CD14-positive monocyte (primary cell): ENCODE measurements at regions not wholly inside any gene's neighbourhood (a gene's known extent, or its start where the extent isn't known, plus 50 kb on each side); places are given as distances from the start of the nearest gene placed in this dataset.

ENCODE experiments used
- DNase-seq, 3 donors: peaks; one replicate each; pipeline ENCODE4 v3.0.0-alpha.2; 2011 to 2022
- H2AFZ ChIP-seq: 2 replicates; pipeline ENCODE4 v1.6.0; 2012; ENCODE audit warnings: mild to moderate bottlenecking, low read depth, low read length, inconsistent platforms; ENCODE audit not compliant: insufficient read depth, poor library complexity, severe bottlenecking
- H3K27ac ChIP-seq, 2 donors: 1 replicate in 1 of 2; 2 replicates in 1 of 2; pipeline ENCODE4 v1.5.1; 2012 to 2013; ENCODE audit warnings: low read length in 2 of 2, control low read depth in 1 of 2, inconsistent platforms in 1 of 2, low read depth in 1 of 2, mild to moderate bottlenecking in 1 of 2
- H3K27me3 ChIP-seq, 2 donors: one replicate each; pipeline versions ENCODE4 v1.6.0 to v1.6.1; 2011 to 2013; ENCODE audit warnings: low read length in 2 of 2; ENCODE audit not compliant: control insufficient read depth in 2 of 2, insufficient read depth in 2 of 2
- H3K36me3 ChIP-seq, 2 donors: replicated peaks in 1 of 2; 1 replicate in 1 of 2; 2 replicates in 1 of 2; pipeline versions ENCODE4 v1.5.1 to v1.6.1; 2012 to 2013; ENCODE audit warnings: low read length in 2 of 2, control low read depth in 1 of 2, inconsistent platforms in 1 of 2, mild to moderate bottlenecking in 1 of 2; ENCODE audit not compliant: insufficient read depth in 2 of 2, control insufficient read depth in 1 of 2
- H3K4me1 ChIP-seq, 2 donors: 1 replicate in 1 of 2; 2 replicates in 1 of 2; pipeline versions ENCODE4 v1.5.1 to v1.6.1; 2012 to 2013; ENCODE audit warnings: low read length in 2 of 2, control low read depth in 1 of 2, inconsistent platforms in 1 of 2, mild to moderate bottlenecking in 1 of 2, moderate library complexity in 1 of 2; ENCODE audit not compliant: insufficient read depth in 2 of 2, control insufficient read depth in 1 of 2
- H3K4me2 ChIP-seq: replicated peaks from 2 replicates; pipeline ENCODE3; 2012; ENCODE audit warnings: low read length, moderate library complexity, mild to moderate bottlenecking; ENCODE audit not compliant: poor library complexity, severe bottlenecking; ENCODE audit errors: extremely low read depth
- H3K4me3 ChIP-seq, 3 experiments: fragments of 200-600 bp in 1 of 3; sonication (generic) in 1 of 3; replicated peaks in 1 of 3; 1 replicate in 2 of 3; 2 replicates in 1 of 3; pipeline ENCODE4 v1.5.1; 2011 to 2013; ENCODE audit warnings: low read length in 3 of 3, mild to moderate bottlenecking in 3 of 3, control low read depth in 2 of 3, low read depth in 2 of 3, inconsistent platforms in 1 of 3, moderate library complexity in 1 of 3
- H3K79me2 ChIP-seq: 2 replicates; pipeline ENCODE4 v1.6.0; 2012; ENCODE audit warnings: mild to moderate bottlenecking, control low read depth, inconsistent platforms, low read length, moderate library complexity; ENCODE audit not compliant: insufficient read depth
- H3K9ac ChIP-seq: 2 replicates; pipeline ENCODE4 v1.6.0; 2017; ENCODE audit warnings: low read length, mild to moderate bottlenecking; ENCODE audit not compliant: insufficient read depth, poor library complexity, severe bottlenecking
- H3K9me3 ChIP-seq, 2 donors: replicated peaks in 1 of 2; 1 replicate in 1 of 2; 2 replicates in 1 of 2; pipeline versions ENCODE4 v1.5.1 to v1.6.1; 2012 to 2013; ENCODE audit warnings: low read length in 2 of 2, control low read depth in 1 of 2; ENCODE audit not compliant: control insufficient read depth in 1 of 2, insufficient read depth in 1 of 2
- H4K20me1 ChIP-seq: 2 replicates; pipeline ENCODE4 v1.6.0; 2012; ENCODE audit warnings: mild to moderate bottlenecking, low read length, control low read depth, moderate library complexity; ENCODE audit not compliant: insufficient read depth
- H3K27ac Mint-ChIP-seq, 7 donors: one replicate each; pipeline ENCODE4 v1.8.0; 2020; ENCODE audit warnings: mild to moderate bottlenecking in 7 of 7, mixed read lengths in 7 of 7, moderate library complexity in 6 of 7, inconsistent platforms in 2 of 7
- H3K27me3 Mint-ChIP-seq, 3 donors: one replicate each; pipeline ENCODE4 v1.8.0; 2021 to 2022; ENCODE audit warnings: low read depth in 3 of 3, mild to moderate bottlenecking in 3 of 3, mixed read lengths in 3 of 3, moderate library complexity in 3 of 3, inconsistent platforms in 1 of 3
- H3K36me3 Mint-ChIP-seq, 2 donors: one replicate each; pipeline ENCODE4 v1.8.0; 2020; ENCODE audit warnings: mixed read lengths in 2 of 2, inconsistent platforms in 1 of 2, mild to moderate bottlenecking in 1 of 2
- H3K4me1 Mint-ChIP-seq: one replicate; pipeline ENCODE4 v1.8.0; 2020; ENCODE audit warnings: mild to moderate bottlenecking, mixed read lengths
- H3K4me3 Mint-ChIP-seq, 2 donors: one replicate each; pipeline ENCODE4 v1.8.0; 2020; ENCODE audit warnings: mild to moderate bottlenecking in 2 of 2, mixed read lengths in 2 of 2, moderate library complexity in 1 of 2
- H3K9me3 Mint-ChIP-seq, 7 donors: one replicate each; pipeline ENCODE4 v1.8.0; 2020 to 2022; ENCODE audit warnings: mixed read lengths in 7 of 7, mild to moderate bottlenecking in 6 of 7, moderate library complexity in 6 of 7, inconsistent platforms in 2 of 7
- WGBS: methylation state at CpG from one replicate; pipeline ENCODE4 v1.1.5; 2013; ENCODE audit warnings: missing lambda C conversion rate; ENCODE audit not compliant: insufficient coverage; 5-methylcytosine and 5-hydroxymethylcytosine counted together
- intact Hi-C, 2 donors: fragments of 100-400 bp; cut with micrococcal nuclease; formaldehyde crosslinking; loops; one replicate each; pipeline versions ENCODE4 v1.15.0 to v1.15.1; 2023
- TF ChIP-seq, protein P1 (sequence below): fragments of 200-600 bp; IDR thresholded peaks from one replicate; pipeline ENCODE4 v1.8.0; 2022; ENCODE audit warnings: antibody characterized with exemption, mild to moderate bottlenecking

DNA sequence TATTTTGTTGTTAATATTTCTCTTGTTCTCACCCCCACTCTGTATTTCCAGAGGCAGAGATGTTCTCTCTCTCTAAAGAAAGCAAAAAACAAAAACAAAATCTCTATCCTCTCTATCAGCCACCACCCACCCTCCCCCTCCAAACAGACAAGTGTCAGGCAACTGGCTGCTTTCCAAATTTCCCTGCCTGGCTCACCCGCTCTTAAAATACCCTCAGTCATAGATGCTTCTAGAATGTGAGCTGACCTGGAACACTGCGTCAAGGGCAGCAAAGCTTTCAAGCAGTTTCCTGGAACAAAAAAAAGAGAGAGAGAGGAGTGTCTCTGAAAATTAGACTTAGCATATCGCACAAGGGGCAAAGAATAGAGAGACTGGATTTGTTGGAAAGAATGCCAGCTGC is 341.0 kb upstream of the ZMIZ1 start:
- Mint-ChIP-seq H3K4me3 (no peak overlapping the region), H3K9me3 (no peaks in the 10 kb centered on the region), H3K27me3 (peaks cover 3 to 8% (median 7%) of the 10 kb centered on the region in 3 donors), H3K36me3 (no peaks in the 10 kb centered on the region), H3K4me1 (peaks cover 26% of the 10 kb centered on the region), H3K27ac (no peak overlapping the region)
- Histone ChIP-seq H3K9ac (no peak overlapping the region), H3K36me3 (no peaks in the 10 kb centered on the region), H3K4me2 (no peak overlapping the region), H3K4me3 (no peak overlapping the region), H3K27me3 (no peaks in the 10 kb centered on the region), H2AFZ (no peak overlapping the region), H3K4me1 (peaks cover 7 to 11% of the 10 kb centered on the region in 2 donors), H3K27ac (no peak overlapping the region), H3K79me2 (no peaks in the 10 kb centered on the region), H3K9me3 (no peaks in the 10 kb centered on the region), H4K20me1 (no peaks in the 10 kb centered on the region)
- intact Hi-C loops = no loop called here
- DNase-seq = no peak
- TF ChIP-seq, protein P1, sequence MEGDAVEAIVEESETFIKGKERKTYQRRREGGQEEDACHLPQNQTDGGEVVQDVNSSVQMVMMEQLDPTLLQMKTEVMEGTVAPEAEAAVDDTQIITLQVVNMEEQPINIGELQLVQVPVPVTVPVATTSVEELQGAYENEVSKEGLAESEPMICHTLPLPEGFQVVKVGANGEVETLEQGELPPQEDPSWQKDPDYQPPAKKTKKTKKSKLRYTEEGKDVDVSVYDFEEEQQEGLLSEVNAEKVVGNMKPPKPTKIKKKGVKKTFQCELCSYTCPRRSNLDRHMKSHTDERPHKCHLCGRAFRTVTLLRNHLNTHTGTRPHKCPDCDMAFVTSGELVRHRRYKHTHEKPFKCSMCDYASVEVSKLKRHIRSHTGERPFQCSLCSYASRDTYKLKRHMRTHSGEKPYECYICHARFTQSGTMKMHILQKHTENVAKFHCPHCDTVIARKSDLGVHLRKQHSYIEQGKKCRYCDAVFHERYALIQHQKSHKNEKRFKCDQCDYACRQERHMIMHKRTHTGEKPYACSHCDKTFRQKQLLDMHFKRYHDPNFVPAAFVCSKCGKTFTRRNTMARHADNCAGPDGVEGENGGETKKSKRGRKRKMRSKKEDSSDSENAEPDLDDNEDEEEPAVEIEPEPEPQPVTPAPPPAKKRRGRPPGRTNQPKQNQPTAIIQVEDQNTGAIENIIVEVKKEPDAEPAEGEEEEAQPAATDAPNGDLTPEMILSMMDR = no peak
- 86% methylated on average over 2 of the region's 3 CpGs for WGBS

DNA sequence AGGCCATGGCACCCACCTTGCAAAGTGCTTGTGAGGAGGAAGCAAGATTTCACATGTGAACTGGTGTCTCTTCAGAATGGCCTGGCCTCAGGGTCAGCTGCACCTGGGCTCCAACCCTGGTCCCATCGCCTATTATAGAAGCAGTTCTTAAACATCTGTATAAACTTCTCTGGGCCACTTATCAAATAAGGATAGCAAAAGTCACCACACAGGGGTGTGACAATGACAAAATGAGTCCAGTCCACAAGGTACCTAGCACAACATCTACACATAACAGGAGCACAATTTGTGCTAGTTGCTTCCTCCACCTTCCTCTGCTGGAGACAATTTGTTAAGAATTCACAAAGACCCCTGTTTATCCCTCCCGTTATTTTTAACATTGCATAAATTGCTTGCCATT is 340.6 kb upstream of the ZMIZ1 start:
- no peak overlapping the region for H3K27ac ChIP-seq
- 100% methylated on average over 1 of the region's 2 CpGs for WGBS
- DNase-seq = no peak
- Mint-ChIP-seq H3K4me3 (no peak overlapping the region), H3K27me3 (peaks cover 3 to 8% (median 7%) of the 10 kb centered on the region in 3 donors), H3K9me3 (no peaks in the 10 kb centered on the region), H3K27ac (no peak overlapping the region), H3K4me1 (peaks cover 26% of the 10 kb centered on the region), H3K36me3 (no peaks in the 10 kb centered on the region)
- H3K4me2 ChIP-seq = no peak overlapping the region
- no peaks in the 10 kb centered on the region for H3K36me3 ChIP-seq
- H3K4me1 ChIP-seq = peaks cover 7 to 11% of the 10 kb centered on the region in 2 donors
- H3K9ac ChIP-seq = no peak overlapping the region
- no peaks in the 10 kb centered on the region for H4K20me1 ChIP-seq
- H3K79me2 ChIP-seq = no peaks in the 10 kb centered on the region
- H3K9me3 ChIP-seq = no peaks in the 10 kb centered on the region
- H2AFZ ChIP-seq = no peak overlapping the region
- H3K4me3 ChIP-seq = no peak overlapping the region
- H3K27me3 ChIP-seq = no peaks in the 10 kb centered on the region
- intact Hi-C loops = no loop called here
- TF ChIP-seq, protein P1 = no peak
